Panc1 (cell line): ENCODE measurements at regions not wholly inside any gene's neighbourhood (a gene's known extent, or its start where the extent isn't known, plus 50 kb on each side); places are given as distances from the start of the nearest gene placed in this dataset.

Source experiments
- ATAC-seq: fragments of 200-7000 bp; cut with Tn5 transposase; 2 replicates; pipeline ENCODE4 v1.9.1; 2020; ENCODE audit warnings: mild to moderate bottlenecking, moderate library complexity
- BruUV-seq: library from RNA; stranded (reverse); fragments of 400-500 nt; replicated peaks from 2 replicates; lab custom pipeline; 2021; lab: Mats Ljungman, UMichigan
- CTCF ChIA-PET: fragments of 300-600 bp; sonication (Branson Sonifier 250); formaldehyde crosslinking; loops from one replicate; lab custom pipeline; 2022; ENCODE audit warnings: antibody characterized with exemption; lab: Charles Lee
- POLR2A ChIA-PET: fragments of 300-600 bp; sonication (Branson Sonifier 250); formaldehyde crosslinking; loops from one replicate; lab custom pipeline; 2022; ENCODE audit warnings: antibody characterized with exemption; lab: Charles Lee
- DNase-seq: peaks from one replicate; pipeline ENCODE4 v3.0.0-alpha.2; 2010; ENCODE audit warnings: low read depth, low spot score
- H3K27ac ChIP-seq: 2 replicates; pipeline ENCODE4 v1.5.1; 2011; ENCODE audit warnings: mild to moderate bottlenecking, low read length, inconsistent platforms
- H3K27me3 ChIP-seq: fragments of 200-500 bp; sonication (Bioruptor generic); 2 replicates; pipeline ENCODE4 v1.6.0; 2014; ENCODE audit warnings: low read length, inconsistent platforms; ENCODE audit not compliant: control insufficient read depth, insufficient read depth
- H3K36me3 ChIP-seq: fragments of 200-500 bp; sonication (Bioruptor generic); 2 replicates; pipeline ENCODE4 v1.5.1; 2014; ENCODE audit warnings: inconsistent platforms, mild to moderate bottlenecking, low read length, moderate library complexity; ENCODE audit not compliant: control insufficient read depth, insufficient read depth
- H3K4me1 ChIP-seq: 2 replicates; pipeline ENCODE4 v1.5.1; 2011; ENCODE audit warnings: inconsistent platforms, mild to moderate bottlenecking, low read length, moderate library complexity; ENCODE audit not compliant: control insufficient read depth, insufficient read depth
- H3K4me3 ChIP-seq, 2 experiments: 2 replicates each; pipeline ENCODE4 v1.5.1; 2011 to 2012; ENCODE audit warnings: low read depth in 2 of 2, low read length in 2 of 2, mild to moderate bottlenecking in 2 of 2, inconsistent platforms in 1 of 2, moderate library complexity in 1 of 2
- H3K9me3 ChIP-seq: fragments of 200-500 bp; sonication (Bioruptor generic); 2 replicates; pipeline ENCODE4 v1.5.1; 2014; ENCODE audit warnings: low read depth, mild to moderate bottlenecking, inconsistent platforms, low read length, moderate library complexity; ENCODE audit not compliant: control insufficient read depth, insufficient read depth
- POLR2AphosphoS5 ChIP-seq: IDR thresholded peaks from 2 replicates; pipeline ENCODE4 v1.6.1; 2012; ENCODE audit warnings: mild to moderate bottlenecking, low read depth, low read length, moderate library complexity
- SIN3A ChIP-seq: IDR thresholded peaks from 2 replicates; pipeline ENCODE4 v1.6.1; 2012; ENCODE audit warnings: low read depth, mild to moderate bottlenecking, low read length, moderate library complexity, borderline replicate concordance; ENCODE audit not compliant: insufficient read depth
- TCF7L2 ChIP-seq: IDR thresholded peaks from 2 replicates; pipeline ENCODE4 v1.6.1; 2011; ENCODE audit warnings: mild to moderate bottlenecking, low read depth, low read length, inconsistent platforms
- in situ Hi-C: cut with HindIII; loops from 2 replicates; pipeline ENCODE4 v1.10.0; 2016; ENCODE audit warnings: low sequenced_read_pairs, low pct_unique_long_range_greater_than_20kb
- intact Hi-C: fragments of 100-400 bp; cut with micrococcal nuclease; formaldehyde crosslinking; loops from one replicate; pipeline ENCODE4 v1.10.0; 2022; ENCODE audit not compliant: unreplicated experiment
- TF ChIP-seq, protein P1 (sequence below): fragments of 450-650 bp; IDR thresholded peaks from 2 replicates; pipeline ENCODE4 v1.5.1; 2017; ENCODE audit warnings: mild to moderate bottlenecking
- TF ChIP-seq, protein P2 (sequence below), 2 experiments: IDR thresholded peaks; 2 replicates each; pipeline ENCODE4 v1.6.1; 2011 to 2012; ENCODE audit warnings: low read depth in 2 of 2, control low read depth in 1 of 2, low read length in 1 of 2, mild to moderate bottlenecking in 1 of 2, moderate library complexity in 1 of 2; ENCODE audit not compliant: insufficient read depth in 1 of 2

DNA sequence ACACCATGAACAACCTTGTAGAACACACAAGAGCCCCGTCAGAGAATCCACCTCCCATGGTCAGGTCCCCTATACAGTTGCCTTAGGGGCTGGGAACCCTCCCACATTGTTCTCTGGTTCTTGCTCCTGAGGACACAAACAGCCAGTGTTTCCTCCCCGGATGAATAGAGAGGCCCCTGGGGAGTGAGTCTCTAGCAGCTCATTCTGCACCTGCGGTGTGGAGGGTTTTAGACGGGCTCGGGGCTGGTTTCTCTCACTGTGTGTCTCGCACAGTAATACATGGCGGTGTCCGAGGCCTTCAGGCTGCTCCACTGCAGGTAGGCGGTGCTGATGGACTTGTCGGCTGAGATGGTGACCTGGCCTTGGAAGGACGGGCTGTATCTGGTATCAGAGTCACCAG is 1052.1 kb downstream of the TMEM121 start:
- BruUV-seq, result no TSS peak
- Histone ChIP-seq H3K4me1 (no peaks in the 10 kb centered on the region), H3K27ac (no peak overlapping the region), H3K9me3 (no peaks in the 10 kb centered on the region), H3K36me3 (no peaks in the 10 kb centered on the region), H3K27me3 (no peaks in the 10 kb centered on the region), H3K4me3 (no peak overlapping the region)
- TF ChIP-seq, protein P1, sequence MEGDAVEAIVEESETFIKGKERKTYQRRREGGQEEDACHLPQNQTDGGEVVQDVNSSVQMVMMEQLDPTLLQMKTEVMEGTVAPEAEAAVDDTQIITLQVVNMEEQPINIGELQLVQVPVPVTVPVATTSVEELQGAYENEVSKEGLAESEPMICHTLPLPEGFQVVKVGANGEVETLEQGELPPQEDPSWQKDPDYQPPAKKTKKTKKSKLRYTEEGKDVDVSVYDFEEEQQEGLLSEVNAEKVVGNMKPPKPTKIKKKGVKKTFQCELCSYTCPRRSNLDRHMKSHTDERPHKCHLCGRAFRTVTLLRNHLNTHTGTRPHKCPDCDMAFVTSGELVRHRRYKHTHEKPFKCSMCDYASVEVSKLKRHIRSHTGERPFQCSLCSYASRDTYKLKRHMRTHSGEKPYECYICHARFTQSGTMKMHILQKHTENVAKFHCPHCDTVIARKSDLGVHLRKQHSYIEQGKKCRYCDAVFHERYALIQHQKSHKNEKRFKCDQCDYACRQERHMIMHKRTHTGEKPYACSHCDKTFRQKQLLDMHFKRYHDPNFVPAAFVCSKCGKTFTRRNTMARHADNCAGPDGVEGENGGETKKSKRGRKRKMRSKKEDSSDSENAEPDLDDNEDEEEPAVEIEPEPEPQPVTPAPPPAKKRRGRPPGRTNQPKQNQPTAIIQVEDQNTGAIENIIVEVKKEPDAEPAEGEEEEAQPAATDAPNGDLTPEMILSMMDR, result no peak
- TF ChIP-seq, protein P2, sequence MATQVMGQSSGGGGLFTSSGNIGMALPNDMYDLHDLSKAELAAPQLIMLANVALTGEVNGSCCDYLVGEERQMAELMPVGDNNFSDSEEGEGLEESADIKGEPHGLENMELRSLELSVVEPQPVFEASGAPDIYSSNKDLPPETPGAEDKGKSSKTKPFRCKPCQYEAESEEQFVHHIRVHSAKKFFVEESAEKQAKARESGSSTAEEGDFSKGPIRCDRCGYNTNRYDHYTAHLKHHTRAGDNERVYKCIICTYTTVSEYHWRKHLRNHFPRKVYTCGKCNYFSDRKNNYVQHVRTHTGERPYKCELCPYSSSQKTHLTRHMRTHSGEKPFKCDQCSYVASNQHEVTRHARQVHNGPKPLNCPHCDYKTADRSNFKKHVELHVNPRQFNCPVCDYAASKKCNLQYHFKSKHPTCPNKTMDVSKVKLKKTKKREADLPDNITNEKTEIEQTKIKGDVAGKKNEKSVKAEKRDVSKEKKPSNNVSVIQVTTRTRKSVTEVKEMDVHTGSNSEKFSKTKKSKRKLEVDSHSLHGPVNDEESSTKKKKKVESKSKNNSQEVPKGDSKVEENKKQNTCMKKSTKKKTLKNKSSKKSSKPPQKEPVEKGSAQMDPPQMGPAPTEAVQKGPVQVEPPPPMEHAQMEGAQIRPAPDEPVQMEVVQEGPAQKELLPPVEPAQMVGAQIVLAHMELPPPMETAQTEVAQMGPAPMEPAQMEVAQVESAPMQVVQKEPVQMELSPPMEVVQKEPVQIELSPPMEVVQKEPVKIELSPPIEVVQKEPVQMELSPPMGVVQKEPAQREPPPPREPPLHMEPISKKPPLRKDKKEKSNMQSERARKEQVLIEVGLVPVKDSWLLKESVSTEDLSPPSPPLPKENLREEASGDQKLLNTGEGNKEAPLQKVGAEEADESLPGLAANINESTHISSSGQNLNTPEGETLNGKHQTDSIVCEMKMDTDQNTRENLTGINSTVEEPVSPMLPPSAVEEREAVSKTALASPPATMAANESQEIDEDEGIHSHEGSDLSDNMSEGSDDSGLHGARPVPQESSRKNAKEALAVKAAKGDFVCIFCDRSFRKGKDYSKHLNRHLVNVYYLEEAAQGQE (IDR thresholded peaks at IDR 0.05; ENCODE audit: insufficient read depth in 1 of 2, low read depth in 2 of 2, low read length in 1 of 2), result no peak
- TF ChIP-seq TCF7L2, result no peak
- ChIA-PET CTCF (no interaction called here), POLR2A (no interaction called here)
- in situ Hi-C loops, result no loop called here
- intact Hi-C loops, result no loop called here
- ATAC-seq (no peak), DNase-seq (no peak)

DNA sequence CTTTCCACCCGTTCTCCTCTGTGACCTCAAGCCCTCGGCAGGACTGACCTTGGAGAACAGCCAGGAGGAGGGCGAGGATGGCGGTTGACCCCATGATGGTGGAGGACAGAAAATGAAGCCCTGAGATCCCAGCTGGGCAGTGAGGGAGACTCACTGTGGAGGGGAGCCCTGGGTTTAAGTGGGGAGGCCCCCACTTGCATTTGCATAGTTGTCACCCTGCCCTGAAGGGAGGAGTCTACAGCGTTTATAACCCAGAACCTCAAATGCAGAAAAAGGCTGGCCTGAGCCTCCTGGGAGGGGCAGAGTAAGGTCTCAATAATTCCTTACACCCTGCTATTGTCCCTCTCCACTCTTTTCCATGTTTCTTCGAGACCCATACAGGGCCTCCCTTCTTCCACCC is 1052.7 kb downstream of the TMEM121 start:
- CTCF ChIA-PET, result no interaction called here
- H3K27ac ChIP-seq, result no peak overlapping the region
- TF ChIP-seq POLR2AphosphoS5 (no peak), SIN3A (no peak)
- TF ChIP-seq, protein P1, result no peak
- in situ Hi-C loops (no loop called here), intact Hi-C loops (no loop called here)
- POLR2A ChIA-PET, result no interaction called here
- no peak overlapping the region for H3K4me3 ChIP-seq
- no TSS peak for BruUV-seq
- DNase-seq (no peak), ATAC-seq (no peak)
- no peaks in the 10 kb centered on the region for H3K4me1 ChIP-seq
- no peaks in the 10 kb centered on the region for H3K9me3 ChIP-seq
- no peaks in the 10 kb centered on the region for H3K36me3 ChIP-seq
- H3K27me3 ChIP-seq, result no peaks in the 10 kb centered on the region

DNA sequence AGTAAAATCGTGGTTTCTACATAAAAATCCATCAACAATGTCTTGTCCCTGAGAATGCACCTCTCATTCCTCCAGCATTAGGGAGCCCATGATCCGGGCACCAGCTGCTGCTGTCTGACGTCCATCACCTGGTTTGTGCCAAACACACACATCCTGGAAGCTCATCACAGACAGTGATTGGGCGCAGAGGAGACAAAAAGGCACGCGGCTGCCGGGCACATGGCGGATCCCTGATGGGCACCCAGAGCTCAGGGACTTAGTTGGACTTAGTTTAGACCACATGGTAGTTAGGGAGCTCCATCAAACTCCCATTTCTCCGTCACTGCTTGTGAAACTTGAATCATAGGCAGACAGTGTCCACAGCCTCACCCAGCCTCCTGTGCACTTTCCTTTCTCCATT is 1059.3 kb downstream of the TMEM121 start:
- ChIA-PET CTCF (no interaction called here), POLR2A (no interaction called here)
- Histone ChIP-seq H3K9me3 (no peaks in the 10 kb centered on the region), H3K36me3 (no peaks in the 10 kb centered on the region), H3K27ac (no peak overlapping the region), H3K27me3 (peaks cover 5% of the 10 kb centered on the region; the same call in 1 of the 2 replicates), H3K4me1 (no peaks in the 10 kb centered on the region), H3K4me3 (no peak overlapping the region)
- TF ChIP-seq, protein P2 (IDR thresholded peaks at IDR 0.05; ENCODE audit: insufficient read depth in 1 of 2, low read depth in 2 of 2, low read length in 1 of 2), result no peak
- TF ChIP-seq TCF7L2 (no peak), SIN3A (no peak), POLR2AphosphoS5 (no peak)
- in situ Hi-C loops (no loop called here), intact Hi-C loops (no loop called here)
- DNase-seq, result no peak
- no peak for ATAC-seq
- no TSS peak for BruUV-seq
